GM10266 (cell line): ENCODE measurements at regions not wholly inside any gene's neighbourhood (a gene's known extent, or its start where the extent isn't known, plus 50 kb on each side); places are given as distances from the start of the nearest gene placed in this dataset.
A peak's percentile ranks its signal among the peaks of the same experiment; 100 is the strongest.

Source experiments
- DNase-seq: peaks from one replicate; pipeline ENCODE4 v3.0.0; 2012; ENCODE audit errors: extremely low spot score
- TF ChIP-seq, protein P1 (sequence below): IDR thresholded peaks from 2 replicates; pipeline ENCODE4 v1.5.1; 2012; ENCODE audit warnings: mild to moderate bottlenecking, low read depth; ENCODE audit not compliant: control insufficient read depth, insufficient read depth; ENCODE audit errors: missing control alignments

DNA sequence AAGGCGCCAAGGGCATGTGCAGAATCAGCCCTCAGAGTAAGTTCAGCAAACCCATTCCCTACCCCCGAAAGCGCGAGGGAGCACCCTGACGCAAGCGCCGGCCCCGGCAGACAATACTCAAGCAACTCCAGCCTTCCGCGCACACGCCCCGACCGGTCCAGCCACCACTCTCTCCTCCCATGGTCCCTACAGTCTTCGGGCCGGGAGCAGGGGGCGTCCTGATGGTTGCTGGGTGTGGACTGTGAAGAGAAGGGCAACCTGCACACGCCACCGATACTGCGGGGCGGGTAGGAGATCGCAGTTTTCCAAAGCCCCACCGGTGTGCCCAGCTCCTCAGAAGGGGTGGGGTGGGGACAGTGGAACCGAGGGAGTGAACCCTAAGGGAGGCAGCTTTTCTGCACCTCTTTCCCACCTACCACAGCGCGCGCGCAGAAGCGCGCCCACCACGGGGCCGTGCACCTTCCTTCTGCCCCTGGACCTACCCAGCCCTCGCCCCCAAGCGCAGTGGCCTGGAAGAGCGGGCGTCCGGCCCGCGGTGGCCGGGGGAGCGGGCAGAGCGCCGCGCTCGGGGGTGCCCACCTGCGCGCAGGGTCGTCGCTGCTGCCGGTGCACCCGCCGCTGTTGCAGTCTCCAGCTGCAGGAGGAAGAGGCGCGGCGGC, 650.2 kb upstream of the DIPK2B start:
- no peak for DNase-seq
- TF ChIP-seq, protein P1, sequence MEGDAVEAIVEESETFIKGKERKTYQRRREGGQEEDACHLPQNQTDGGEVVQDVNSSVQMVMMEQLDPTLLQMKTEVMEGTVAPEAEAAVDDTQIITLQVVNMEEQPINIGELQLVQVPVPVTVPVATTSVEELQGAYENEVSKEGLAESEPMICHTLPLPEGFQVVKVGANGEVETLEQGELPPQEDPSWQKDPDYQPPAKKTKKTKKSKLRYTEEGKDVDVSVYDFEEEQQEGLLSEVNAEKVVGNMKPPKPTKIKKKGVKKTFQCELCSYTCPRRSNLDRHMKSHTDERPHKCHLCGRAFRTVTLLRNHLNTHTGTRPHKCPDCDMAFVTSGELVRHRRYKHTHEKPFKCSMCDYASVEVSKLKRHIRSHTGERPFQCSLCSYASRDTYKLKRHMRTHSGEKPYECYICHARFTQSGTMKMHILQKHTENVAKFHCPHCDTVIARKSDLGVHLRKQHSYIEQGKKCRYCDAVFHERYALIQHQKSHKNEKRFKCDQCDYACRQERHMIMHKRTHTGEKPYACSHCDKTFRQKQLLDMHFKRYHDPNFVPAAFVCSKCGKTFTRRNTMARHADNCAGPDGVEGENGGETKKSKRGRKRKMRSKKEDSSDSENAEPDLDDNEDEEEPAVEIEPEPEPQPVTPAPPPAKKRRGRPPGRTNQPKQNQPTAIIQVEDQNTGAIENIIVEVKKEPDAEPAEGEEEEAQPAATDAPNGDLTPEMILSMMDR, result no peak

DNA sequence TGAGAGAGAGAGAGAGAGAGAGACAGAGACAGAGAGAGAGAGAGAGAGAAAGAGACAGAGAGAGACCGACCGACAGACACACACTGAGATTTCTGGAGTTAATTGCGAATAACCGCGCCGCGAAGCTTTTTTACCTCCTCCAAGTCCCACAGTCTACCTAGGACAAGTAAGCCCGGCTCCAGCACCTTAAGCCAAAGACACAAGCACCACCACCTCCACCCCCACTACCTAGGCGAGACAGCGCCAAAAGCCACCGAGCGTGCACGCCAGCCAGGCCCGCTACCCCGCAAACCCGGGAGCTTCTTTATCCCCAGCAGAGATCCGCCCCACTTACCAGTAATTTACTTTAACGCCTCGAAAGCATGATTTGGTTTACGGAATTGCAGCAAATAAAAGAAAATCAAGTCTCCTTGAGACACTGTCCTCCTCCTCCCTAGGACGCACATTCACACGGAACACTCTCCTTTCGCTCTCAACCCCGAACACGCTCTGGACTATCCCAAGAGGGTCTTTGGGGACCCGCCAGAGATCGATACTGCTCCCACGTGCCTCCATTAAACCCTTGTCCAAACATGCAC, 649.6 kb upstream of the DIPK2B start:
- no peak for DNase-seq

DNA sequence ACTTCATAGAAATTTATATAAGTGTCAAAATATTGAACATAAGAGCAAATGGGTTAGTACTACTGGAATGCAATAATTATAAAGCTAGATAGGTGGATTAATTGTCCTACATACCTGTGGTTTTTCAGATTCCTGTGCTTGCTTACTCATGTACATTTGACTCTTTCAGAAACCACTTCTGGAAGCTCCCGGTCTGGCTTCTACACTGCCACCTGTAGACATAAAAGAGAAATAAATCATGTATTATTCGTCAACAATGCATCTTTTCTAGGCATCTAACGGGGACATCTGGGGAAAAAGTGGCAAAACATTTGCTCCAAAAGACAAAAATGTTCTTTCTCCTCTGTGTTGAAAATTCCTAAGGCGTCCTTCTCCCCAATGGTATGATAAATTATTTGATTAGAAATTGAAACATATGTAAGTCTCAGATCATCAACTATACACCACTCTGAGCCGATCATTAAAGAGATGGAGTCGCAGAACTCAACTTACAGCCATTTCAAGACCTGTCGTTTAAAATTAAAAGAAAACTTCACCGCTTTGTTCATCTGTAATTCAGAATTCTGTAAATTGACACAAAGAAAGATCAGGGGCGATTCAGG, 648.7 kb upstream of the DIPK2B start:
- peak; percentile 6 for DNase-seq
- TF ChIP-seq, protein P1, result no peak

More for the DNA sequence above, 649.6 kb upstream of the DIPK2B start:
- TF ChIP-seq, protein P1, result no peak

DNA sequence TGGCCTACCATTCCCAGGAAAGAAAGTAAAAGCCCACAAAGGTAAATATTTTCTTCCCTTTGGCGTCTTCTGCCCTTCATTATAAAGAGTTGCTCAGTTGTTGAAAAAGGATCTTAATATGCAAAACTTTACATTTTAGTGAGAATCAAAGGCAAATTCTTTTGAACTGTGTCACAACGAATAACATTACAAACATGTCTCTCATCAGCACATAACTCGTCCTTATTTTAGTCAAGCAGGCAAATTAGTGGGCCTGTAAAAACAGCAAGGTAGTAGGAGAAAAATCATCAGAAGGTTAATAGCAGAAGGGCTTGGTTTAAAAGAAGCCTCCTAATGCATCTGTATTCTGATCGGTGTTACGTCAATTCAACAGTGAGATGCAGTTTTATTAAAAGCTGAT, 647.3 kb upstream of the DIPK2B start:
- no peak for DNase-seq
- TF ChIP-seq, protein P1, result no peak

DNA sequence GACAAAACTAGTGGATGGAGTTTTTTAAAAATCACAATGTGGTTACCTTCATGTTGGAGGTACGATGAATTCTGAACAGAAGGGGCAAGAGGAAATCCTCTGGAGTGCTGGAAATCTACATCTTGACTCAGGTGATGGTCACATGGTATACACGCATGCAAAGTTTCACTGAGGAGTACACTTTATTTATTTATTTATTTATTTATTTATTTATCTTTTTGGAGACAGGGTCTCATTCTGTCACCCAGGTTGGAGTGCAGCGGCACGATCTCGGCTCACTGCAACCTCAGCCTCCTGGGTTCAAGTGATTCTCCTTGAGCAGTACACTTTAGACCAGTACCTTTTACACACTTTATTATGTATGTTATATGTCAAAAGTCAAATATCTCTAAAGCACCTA, 645.7 kb upstream of the DIPK2B start:
- DNase-seq, result no peak
- TF ChIP-seq, protein P1, result no peak

DNA sequence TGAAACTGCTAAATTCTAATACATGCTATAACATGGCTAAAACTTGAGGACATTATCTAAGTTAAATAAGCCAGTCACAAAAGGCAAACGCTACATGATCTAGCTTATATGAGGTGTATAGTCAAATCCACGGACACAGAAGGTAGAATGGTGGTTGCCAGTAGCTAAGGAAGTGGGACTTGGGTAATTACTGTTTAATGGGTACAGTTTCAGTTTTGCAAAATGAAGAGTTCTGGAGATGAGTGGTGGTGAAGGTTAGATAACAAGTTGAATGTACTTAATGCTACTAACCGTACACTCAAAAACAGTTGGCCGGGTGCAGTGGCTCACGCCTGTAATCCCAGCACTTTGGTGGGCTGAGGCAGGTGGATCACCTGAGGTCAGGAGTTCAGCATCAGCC, 644.5 kb upstream of the DIPK2B start:
- no peak for DNase-seq

More for the DNA sequence above, 644.5 kb upstream of the DIPK2B start:
- TF ChIP-seq, protein P1, result no peak
